ENCODE measurements at regions not wholly inside any gene's neighbourhood (a gene's known extent, or its start where the extent isn't known, plus 50 kb on each side); places are given as distances from the start of the nearest gene placed in this dataset.

GRCh38 chr4:60223208-60223923 lies 976.8 kb upstream of the ADGRL3 start:
- no peak for DNase-seq (ENCODE audit: extremely low read depth, low read depth)
- no peak overlapping the region for H3K4me3 ChIP-seq (replicated peaks; ENCODE audit: low read depth, low read length)
- no peak for TF ChIP-seq CTCF (IDR thresholded peaks at IDR 0.05; ENCODE audit: low read depth, low read length, missing control alignments)

GRCh38 chr4:60241866-60242265 lies 958.3 kb upstream of the ADGRL3 start:
- TF ChIP-seq CTCF (IDR thresholded peaks at IDR 0.05; ENCODE audit: low read depth, low read length, missing control alignments) = no peak
- DNase-seq (ENCODE audit: extremely low read depth, low read depth) = no peak
- H3K4me3 ChIP-seq (replicated peaks; ENCODE audit: low read depth, low read length) = no peak overlapping the region

GRCh38 chr4:60249784-60250183 lies 950.3 kb upstream of the ADGRL3 start:
- no peak for TF ChIP-seq CTCF (IDR thresholded peaks at IDR 0.05; ENCODE audit: low read depth, low read length, missing control alignments)
- DNase-seq (ENCODE audit: extremely low read depth, low read depth) = no peak
- H3K4me3 ChIP-seq (replicated peaks; ENCODE audit: low read depth, low read length) = no peak overlapping the region

GRCh38 chr4:60250657-60251056 lies 949.5 kb upstream of the ADGRL3 start:
- DNase-seq (ENCODE audit: extremely low read depth, low read depth) = no peak
- no peak for TF ChIP-seq CTCF (IDR thresholded peaks at IDR 0.05; ENCODE audit: low read depth, low read length, missing control alignments)
- H3K4me3 ChIP-seq (replicated peaks; ENCODE audit: low read depth, low read length) = no peak overlapping the region

GRCh38 chr4:60259781-60260180 lies 940.3 kb upstream of the ADGRL3 start:
- TF ChIP-seq CTCF (IDR thresholded peaks at IDR 0.05; ENCODE audit: low read depth, low read length, missing control alignments) = no peak
- DNase-seq (ENCODE audit: extremely low read depth, low read depth) = no peak
- H3K4me3 ChIP-seq (replicated peaks; ENCODE audit: low read depth, low read length) = no peak overlapping the region

GRCh38 chr4:60266505-60266904 lies 933.6 kb upstream of the ADGRL3 start:
- H3K4me3 ChIP-seq (replicated peaks; ENCODE audit: low read depth, low read length) = no peak overlapping the region
- no peak for DNase-seq (ENCODE audit: extremely low read depth, low read depth)
- TF ChIP-seq CTCF (IDR thresholded peaks at IDR 0.05; ENCODE audit: low read depth, low read length, missing control alignments) = no peak

GRCh38 chr4:60296386-60296785 lies 903.7 kb upstream of the ADGRL3 start:
- H3K4me3 ChIP-seq (replicated peaks; ENCODE audit: low read depth, low read length) = no peak overlapping the region
- no peak for DNase-seq (ENCODE audit: extremely low read depth, low read depth)
- no peak for TF ChIP-seq CTCF (IDR thresholded peaks at IDR 0.05; ENCODE audit: low read depth, low read length, missing control alignments)
